GM19238 (cell line): ENCODE measurements at regions not wholly inside any gene's neighbourhood (a gene's known extent, or its start where the extent isn't known, plus 50 kb on each side); places are given as distances from the start of the nearest gene placed in this dataset.
"Not testable (repeated sequence)": the region's sequence is repeated elsewhere in the genome, so short reads cannot be mapped to it uniquely, and the experiment has no call there.

Source experiments
- DNase-seq: peaks from one replicate; pipeline ENCODE4 v3.0.0; 2011; ENCODE audit warnings: low spot score; ENCODE audit not compliant: insufficient read length

DNA sequence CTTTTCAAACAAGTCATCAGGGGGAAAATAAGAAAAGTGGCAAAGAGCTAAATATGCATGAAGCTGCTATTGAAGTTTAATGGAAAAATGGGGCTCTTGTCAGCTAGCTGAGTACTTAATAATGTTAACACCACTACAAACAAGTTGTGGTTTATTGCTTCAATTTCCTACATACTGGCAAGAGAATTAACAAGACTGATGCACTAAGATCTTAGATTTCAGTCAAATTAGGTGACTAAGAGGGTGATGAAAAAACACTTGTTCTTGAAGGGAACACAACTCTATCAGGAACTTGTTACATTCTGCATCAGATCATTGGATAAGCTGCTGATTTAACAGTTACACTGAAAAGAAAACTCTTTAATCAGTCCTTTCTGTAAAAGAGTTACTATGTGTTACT is 234.6 kb upstream of the AFF2 start:
- no peak for DNase-seq

DNA sequence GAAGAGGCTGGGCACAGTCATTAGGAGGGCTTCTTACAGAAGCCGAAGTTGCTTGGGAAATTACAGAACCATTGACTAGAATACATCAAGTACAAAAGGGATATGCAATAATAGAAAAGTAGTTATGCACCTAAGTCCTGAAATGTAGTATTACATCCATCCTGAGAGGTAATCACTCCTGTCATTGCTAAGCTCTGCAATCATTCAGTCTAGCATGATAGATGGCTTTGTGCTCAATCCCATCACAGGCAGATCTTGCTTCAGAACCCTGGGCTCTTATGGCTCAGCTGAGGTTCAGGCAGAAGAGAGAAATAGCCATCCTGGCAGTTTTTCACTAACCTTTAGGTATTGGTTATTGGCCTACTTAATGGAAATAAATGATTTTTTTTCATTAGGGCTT is 231.7 kb upstream of the AFF2 start:
- DNase-seq: no peak

DNA sequence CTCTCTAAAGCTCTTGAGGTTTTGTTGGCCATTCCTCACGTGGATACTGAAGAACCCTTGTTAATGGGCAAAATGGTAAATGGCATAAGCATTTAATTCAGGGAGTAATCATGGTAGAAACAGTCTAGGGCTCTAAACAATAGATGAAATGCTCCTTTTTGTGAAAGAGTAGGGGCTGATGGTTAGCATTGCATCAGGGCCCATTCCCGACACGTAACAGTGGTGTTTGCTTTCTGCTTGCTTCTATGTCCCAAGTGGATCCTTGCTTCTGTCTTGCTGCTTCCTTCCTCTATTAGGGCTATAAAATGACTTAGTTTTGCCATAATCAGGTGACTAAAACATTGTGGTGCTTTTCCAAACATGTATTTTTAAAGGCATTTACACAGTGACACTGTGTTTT is 230.9 kb upstream of the AFF2 start:
- DNase-seq: no peak

DNA sequence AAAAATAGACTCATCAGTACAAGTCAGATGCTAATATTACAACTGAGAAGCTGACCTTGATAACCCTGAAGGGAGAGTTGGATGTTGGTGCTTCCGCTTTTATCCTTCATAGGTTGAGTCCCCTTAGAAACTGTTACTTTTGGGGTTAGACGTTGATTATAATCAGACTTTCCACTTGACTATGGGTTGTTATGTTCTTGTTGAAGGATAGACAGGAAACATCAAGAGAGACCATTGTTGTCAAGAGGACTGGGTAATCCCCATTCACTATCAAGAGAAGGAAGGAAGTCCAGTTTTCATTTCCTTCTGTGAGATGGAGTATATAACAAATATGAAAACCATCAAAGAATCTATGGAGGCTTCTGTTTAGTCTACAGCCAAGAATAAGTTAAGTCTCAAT is 229.9 kb upstream of the AFF2 start:
- DNase-seq: no peak

DNA sequence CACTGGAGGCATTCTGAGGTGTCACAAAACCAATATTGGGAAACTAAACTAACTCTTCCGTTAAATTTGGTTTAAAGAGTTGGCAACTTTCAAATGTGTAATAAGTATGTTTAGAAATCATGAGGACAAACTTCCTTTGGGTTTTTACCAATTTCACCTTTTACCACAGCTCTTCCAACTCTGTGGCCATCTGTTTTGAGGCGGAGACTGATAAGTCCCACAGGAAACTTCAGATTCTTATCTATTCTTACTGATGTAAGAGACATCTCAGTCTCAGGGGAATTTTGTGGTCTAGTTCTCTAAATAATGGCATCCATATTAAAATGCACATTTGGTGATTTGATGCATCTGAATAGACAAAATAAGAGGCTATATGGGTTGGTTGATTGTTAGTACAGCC is 229.2 kb upstream of the AFF2 start:
- no peak for DNase-seq

DNA sequence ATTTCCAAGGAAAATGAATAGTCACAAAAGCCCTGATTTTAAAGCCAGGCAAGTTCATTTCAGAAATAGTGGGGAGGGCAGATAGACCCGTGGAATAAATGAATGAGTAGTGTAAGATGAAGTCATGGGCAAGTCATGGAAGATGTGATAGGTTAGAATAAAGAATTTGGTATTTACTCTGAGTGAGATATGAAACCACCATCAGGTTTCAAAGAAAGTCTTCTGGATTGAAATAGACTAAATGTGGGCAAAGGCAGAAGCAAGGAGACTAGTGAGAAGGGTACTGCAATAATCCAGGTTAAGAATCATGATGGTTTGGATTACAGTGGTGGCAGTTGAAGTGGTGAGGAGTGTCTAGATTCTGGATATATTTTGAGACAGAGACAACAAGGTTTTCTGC is 218.5 kb upstream of the AFF2 start:
- DNase-seq: no peak

DNA sequence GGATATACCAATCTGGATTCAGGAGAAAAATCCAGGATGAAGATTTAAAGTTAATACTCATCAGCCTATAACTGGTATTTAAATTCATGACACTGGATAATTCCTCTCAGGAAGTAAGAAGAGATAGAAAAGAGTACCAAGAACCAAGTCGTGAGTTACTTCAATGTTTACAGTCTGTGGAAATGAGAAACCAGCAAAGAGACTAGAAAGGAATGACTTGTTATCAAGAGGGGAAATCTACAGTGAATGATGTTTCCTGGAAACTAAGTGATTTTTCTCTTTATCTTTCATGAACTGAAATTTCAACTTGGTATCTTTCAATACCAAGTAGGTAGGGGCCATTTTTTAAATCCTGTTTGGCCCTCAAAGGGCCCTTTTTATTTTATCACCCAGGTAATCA is 217.9 kb upstream of the AFF2 start:
- DNase-seq: no peak

DNA sequence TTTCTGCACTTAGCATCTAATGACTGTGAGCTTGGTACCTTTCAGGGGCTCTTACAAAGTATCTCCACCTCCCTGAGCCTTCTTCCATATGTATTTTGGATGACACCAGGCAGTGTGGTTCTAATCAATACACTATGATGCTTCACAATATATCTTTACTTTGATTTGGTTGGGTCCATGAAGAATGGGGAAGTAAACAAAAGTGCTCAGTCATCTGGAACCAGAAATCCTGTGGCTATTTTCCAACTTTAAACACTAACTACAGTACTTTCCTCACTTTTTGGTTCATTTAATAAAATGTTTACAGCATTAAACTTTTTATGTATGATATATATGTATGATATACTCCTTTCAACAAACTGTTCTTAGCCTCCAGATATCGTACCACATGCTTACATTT is 216.4 kb upstream of the AFF2 start:
- no peak for DNase-seq

DNA sequence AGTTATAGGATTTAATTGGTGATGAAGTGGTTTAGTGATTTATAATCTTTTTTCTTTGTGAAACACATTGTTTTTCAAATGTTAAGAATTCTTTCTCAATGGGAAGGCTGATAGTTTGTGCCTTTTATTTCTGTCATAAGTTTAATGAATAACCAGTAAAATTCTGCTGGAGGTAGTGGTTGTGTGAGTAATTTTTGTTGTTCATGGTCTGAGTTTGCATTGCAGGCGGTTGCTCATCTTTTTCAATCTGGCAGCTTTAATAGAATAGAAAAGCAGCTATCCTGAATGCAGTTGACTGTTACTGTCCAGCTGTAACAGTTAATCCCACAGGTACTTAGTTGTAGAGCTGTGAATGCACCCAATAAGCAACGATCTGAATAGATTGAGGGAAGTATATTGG is 215.6 kb upstream of the AFF2 start:
- DNase-seq: no peak

DNA sequence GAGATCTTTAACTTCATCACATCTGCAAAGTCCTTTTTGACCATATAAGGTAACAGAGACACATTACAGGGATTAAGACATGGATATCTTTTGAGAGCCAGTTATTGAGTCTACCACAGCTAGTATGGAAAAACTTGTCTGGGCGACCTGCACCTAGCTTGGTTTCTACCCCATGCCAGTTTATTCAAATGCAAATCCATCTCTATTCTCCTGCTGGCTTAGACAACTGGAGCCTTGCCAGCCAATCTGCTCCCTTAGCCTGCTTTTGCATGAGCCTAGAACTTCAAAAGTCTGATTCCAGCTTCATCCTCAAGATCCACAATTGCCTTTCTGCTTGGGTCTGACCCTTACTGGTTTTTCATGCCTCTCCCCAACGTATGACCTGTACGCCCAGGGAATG is 212.0 kb upstream of the AFF2 start:
- DNase-seq: no peak

DNA sequence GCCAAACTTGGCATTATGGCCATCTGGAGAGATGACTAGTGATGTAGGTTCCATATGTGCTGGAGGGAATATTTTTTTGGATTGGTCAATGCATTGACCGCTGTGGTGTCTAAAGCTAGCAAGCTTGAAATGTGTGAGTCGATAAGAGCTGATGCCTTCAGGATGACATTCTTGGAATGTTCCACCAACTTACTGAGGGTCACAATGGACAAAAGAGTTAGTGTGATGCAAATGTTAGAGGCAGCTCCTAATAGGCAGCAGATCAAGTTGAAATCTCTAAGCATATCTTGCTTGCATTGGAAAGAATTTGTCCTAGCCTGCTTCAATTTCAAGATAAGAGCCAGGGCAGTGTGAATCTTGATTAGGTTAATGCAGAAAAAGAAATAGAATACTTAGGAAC is 210.4 kb upstream of the AFF2 start:
- no peak for DNase-seq

DNA sequence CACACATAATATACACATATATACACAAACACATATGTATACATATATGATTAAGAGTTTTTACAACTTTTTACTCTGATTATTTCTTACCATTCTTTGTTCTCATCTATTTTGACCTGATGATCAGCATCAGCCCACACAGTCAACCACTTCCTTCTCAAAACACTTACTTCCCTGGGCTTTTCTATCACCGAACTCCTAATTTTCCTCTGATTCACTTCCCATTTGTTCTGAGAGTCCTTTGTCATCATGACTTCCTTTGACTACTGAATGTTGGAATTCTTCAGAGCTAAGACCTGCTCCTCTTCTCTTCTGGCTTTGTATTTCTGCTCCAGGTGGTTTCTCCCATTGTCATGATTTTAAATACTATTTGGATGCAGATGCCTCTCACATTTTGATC is 209.5 kb upstream of the AFF2 start:
- no peak for DNase-seq

DNA sequence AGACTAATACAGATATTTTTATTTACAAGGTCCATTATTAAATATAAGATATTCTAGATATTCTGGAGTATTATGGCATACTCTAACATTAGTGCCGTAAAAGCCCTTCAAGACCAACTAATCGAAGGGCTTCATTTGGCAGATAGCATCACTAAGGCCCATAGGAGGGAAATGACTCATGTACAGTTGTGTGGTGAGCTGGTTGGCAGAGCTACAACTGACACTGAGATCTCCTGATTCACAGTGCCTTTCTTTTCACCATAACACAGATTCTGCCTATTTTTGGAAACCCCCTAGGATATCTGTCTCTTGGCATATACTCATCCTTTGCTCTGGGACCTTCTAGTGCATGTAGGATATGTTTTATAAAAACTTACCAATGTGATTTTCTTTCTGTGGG is 201.7 kb upstream of the AFF2 start:
- no peak for DNase-seq

DNA sequence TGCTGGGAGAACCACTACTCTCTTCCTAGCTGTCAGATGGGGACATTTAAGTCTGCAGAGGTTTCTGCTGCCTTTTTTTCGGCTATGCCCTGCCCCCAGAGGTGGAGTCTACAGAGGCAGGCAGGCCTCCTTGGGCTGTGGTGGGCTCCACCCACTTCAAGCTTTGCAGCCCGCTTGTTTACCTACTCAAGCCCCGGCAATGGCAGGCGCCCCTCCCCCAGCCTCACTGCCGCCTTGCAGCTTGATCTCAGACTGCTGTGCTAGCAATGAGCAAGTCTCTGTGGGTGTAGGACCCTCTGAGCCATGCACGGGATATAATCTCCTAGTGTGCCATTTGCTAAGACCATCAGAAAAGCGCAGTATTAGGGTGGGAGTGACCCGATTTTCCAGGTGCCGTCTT is 195.2 kb upstream of the AFF2 start:
- DNase-seq: not testable (repeated sequence)

DNA sequence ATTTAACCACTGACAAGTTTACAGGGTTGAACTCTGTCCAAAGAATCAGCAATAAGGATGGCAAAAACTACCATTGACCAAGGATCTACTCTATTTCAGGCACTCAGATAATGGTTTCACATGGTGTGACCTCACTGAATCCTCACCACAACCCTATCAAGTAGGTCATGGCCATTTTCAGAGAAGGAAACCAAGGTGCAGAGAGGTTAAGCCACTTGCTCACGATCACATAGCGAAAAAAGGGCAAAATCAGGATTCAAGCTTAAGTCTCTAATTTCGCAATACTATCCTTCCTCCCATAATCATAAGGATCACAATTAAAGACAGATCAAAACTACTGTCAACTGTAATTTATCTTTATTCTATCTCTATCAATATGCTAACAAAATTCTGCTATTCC is 191.0 kb upstream of the AFF2 start:
- DNase-seq: no peak

DNA sequence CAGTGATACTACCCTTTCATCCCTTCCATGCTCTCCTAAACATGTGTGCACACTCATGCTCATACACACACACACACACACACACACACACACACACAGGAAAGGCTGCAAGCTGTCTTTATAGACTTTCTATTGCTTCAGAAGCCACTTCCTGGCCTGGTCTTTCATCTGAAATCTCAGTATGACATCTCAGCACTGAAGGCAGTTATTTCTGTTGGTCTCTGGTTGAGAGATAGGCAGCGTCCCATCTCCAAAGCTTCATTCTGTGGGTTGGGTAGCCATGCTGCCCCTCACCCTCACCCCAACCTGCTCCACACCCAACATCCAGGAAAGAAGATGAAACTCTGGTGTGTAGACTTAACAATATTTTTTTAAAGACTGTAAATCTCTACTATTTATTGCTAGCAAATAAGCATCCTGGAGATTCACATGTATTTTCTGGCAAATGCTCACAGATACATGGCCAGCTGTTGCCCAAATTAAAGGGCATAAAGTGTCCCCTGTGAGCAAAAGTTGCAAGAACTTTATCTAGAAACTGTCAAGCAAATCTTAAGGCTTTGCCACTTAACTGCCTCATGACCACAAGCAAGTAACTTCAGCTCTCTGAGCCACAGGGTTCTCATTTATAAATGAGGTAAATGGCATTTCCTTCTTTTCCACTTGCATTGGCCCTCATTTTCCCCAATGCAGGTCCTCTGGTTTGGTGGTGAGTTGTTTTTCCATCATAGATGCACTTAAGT is 189.8 kb upstream of the AFF2 start:
- DNase-seq: peak; percentile 7

DNA sequence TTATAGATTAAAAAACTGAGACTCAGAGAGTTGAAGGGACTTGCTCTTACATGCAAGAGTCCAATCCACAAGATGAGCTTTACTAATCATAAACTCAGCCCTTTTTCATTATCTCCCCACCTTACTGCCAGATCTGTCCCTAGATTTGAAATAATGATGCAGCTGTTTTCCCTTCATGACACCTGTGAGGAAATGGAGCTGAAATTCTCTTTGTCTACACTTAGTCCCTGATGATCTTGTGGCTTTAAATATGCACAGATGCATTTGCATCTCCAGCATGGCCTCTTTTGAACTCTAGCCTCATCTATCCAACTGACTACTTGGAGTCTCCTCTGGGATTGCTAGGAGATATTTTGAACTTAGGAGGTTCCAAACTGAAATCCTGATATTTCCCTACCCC is 188.9 kb upstream of the AFF2 start:
- no peak for DNase-seq

DNA sequence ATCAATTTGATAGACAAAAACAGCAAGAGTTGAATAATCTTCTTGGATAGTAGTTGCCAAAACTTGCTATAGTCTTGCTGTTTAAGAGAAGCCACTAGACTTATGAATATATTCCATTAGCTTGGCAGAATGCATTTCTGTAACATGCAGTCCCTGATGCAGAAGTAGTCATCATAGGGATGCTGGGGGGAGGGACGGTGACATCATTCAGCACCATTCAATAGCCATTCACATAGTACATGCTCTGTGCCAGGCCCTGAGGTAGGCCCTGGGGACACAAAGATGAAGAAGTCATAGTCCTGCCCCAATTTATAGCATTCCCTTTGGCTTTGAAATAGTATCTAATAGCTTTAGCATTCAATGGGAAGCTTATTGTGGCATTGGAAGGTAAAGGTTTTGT is 185.5 kb upstream of the AFF2 start:
- no peak for DNase-seq

DNA sequence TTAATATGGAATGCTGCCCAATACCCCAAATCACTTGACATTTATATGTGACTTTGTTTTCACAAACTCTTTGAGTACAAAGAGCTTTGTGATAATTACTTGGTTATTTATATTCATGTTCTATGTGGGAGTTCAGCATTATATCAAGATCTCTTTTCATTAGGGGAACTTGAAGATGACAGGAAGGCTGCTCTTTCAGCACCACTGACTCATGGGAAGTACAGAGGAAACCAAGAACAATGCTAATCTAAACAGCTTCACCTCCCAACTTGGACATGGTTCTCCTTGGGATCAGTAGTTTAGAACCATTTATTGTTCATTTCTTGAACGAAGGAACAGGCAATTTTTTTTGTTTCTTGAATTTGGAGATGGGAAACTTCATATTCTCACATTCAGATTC is 184.0 kb upstream of the AFF2 start:
- no peak for DNase-seq

DNA sequence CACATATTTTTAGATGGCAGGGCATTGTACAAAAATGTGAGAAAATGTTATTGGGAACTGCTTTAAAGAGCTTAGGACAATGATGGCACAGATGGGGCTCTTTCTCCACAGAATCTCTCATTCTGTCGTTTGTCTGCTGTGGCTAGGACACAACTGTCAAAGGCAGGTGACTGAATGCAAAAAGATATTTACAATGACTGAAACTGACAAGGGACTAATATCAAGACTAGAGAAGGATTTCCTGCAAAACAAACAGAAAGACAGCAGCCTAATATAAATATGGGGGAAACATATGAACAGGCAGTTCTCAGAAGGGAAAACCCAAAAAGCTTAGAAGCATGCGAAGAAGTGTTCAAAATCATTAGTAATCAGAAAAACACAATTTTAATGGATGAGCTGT is 177.5 kb upstream of the AFF2 start:
- DNase-seq: no peak

DNA sequence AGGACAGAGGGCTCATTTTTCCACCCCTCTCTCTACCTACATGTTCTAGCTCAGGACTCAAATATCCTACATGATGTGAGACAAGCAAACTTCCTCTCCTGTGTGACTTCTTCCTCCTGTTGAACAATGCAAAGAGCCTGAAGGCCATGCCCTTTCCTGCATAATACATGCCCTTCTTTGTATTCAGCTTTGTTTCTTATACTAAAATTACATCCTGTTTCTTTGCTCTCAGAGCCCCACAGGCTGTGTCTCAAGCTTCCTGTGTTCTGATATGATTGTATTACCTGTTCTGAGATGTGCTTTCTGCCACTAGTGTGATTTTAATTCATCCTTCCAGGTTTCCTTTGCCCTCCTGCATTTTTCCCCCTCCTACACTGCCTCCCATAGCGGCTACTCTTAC is 166.4 kb upstream of the AFF2 start:
- no peak for DNase-seq

DNA sequence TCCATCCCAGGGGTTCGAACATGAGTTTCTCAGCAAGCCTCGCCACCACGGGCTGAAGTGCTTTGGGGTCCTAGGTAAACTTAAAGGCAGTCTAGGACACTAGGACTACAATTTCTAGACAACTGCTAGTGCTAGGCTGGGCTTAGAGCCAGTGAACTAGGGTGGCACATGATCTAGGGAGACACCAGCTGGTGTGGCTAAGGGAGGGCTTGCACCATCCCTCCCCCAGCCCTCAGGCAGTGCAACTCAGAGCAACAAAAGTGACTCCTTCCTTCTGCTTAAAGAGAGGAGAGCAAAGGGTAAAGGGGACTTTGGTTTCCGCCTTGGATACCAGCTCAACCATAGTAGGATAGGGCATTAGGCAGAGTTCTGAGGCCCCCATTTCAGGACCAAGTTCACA is 162.5 kb upstream of the AFF2 start:
- DNase-seq: no peak

DNA sequence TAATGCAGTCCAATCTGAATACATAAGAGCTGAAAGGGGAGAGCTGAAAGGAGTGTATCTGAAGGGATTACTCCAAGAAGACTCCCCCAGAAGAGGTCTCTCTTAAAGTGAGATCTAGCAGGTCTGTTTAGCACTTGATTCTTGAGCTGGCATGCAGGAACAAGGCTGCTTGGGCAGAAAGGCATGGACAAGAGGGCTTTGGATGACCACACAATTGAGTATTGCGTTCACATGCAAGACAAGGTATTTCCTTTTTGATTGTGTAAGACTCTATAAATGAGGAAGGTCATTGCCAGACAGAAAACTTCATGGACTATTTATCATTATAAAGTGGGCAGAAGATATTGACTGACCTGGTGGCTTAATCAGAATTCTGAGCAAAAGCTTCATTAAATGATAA is 145.5 kb upstream of the AFF2 start:
- no peak for DNase-seq

DNA sequence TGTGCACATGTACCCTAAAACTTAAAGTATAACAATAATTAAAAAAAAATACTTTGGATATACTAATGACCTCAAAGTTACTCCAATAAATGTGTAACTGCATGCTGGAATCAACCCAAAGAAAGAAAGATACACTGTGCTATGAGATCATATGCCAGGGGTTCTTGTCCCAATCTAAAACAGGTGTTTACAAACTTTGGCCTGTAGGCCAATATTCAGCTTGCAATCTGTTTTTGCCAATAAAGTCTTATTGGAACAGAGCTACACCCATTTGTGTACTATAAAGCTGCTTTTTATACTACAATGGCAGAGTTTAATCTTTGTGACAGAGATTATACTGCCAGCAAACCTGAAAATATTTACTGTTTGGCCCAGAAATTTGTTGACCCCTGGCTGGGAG is 138.8 kb upstream of the AFF2 start:
- no peak for DNase-seq
